ENCODE measurements at regions not wholly inside any gene's neighbourhood (a gene's known extent, or its start where the extent isn't known, plus 50 kb on each side); places are given as distances from the start of the nearest gene placed in this dataset.
A peak's percentile ranks its signal among the peaks of the same experiment; 100 is the strongest.

GRCh38 chr15:61331019-61331418, 101.9 kb upstream of the RORA start:
- Histone ChIP-seq H3K9me3 (peaks cover 0 to 15% (median 5%) of the 10 kb centered on the region in 11 donors), H3K27me3 (peaks cover 0 to 20% (median 0%) of the 10 kb centered on the region in 7 donors), H3K4me3 (no peak overlapping the region), H3K4me1 (peaks cover 0 to 7% (median 0%) of the 10 kb centered on the region in 9 donors), H3K27ac (no peak overlapping the region), H3K36me3 (no peaks in the 10 kb centered on the region)
- DNase-seq (no peak), ATAC-seq (no peak)
- intact Hi-C loops (cut with DNase I) = no loop called here
- TF ChIP-seq CTCF (IDR thresholded peaks at IDR 0.05) = no peak
- 80 to 87% methylated on average over 3 of the region's 3 CpGs for WGBS, 2 donors

GRCh38 chr15:61327019-61327631, 98.0 kb upstream of the RORA start:
- H3K4me3 ChIP-seq = no peak overlapping the region
- peaks cover 0 to 7% (median 0%) of the 10 kb centered on the region in 9 donors for H3K4me1 ChIP-seq
- no peaks in the 10 kb centered on the region for H3K36me3 ChIP-seq
- H3K27ac ChIP-seq = no peak overlapping the region
- H3K27me3 ChIP-seq = peaks cover 0 to 4% (median 0%) of the 10 kb centered on the region in 7 donors
- ATAC-seq (peak in 2 of 8 donors; percentile 65 to 80), DNase-seq (no peak)
- no peak for TF ChIP-seq CTCF (IDR thresholded peaks at IDR 0.05)
- intact Hi-C loops (cut with DNase I) = no loop called here
- 56 to 60% methylated on average over 8 of the region's 8 CpGs for WGBS, 2 donors
- no peaks in the 10 kb centered on the region for H3K9me3 ChIP-seq

- no peak for DNase-seq
- H3K27me3 ChIP-seq = peaks cover 0 to 18% (median 0%) of the 10 kb centered on the region in 7 donors
- no peak for TF ChIP-seq CTCF (IDR thresholded peaks at IDR 0.05)
- intact Hi-C loops (cut with DNase I) = no loop called here
- H3K36me3 ChIP-seq = no peaks in the 10 kb centered on the region
- H3K4me1 ChIP-seq = no peaks in the 10 kb centered on the region
- 74 to 86% methylated on average over 2 of the region's 2 CpGs for WGBS, 2 donors
- H3K4me3 ChIP-seq = no peak overlapping the region
- no peak for ATAC-seq
- H3K9me3 ChIP-seq = no peaks in the 10 kb centered on the region
- no peak overlapping the region for H3K27ac ChIP-seq
Measured at GRCh38 chr15:61319892-61320291, 90.8 kb upstream of the RORA start.

- H3K4me1 ChIP-seq = no peaks in the 10 kb centered on the region
- no peaks in the 10 kb centered on the region for H3K9me3 ChIP-seq
Measured at GRCh38 chr15:61318802-61319525, 89.9 kb upstream of the RORA start.

More at GRCh38 chr15:61318802-61319525, 89.9 kb upstream of the RORA start:
- Histone ChIP-seq H3K36me3 (no peaks in the 10 kb centered on the region), H3K27me3 (peaks cover 0 to 18% (median 0%) of the 10 kb centered on the region in 7 donors), H3K4me3 (no peak overlapping the region), H3K27ac (no peak overlapping the region)
- intact Hi-C loops (cut with DNase I) = no loop called here
- DNase-seq (no peak), ATAC-seq (no peak)
- whole genome bisulfite sequencing, 2 donors = 78 to 79% methylated on average over 7 of the region's 7 CpGs
- TF ChIP-seq CTCF (IDR thresholded peaks at IDR 0.05) = no peak

All from heart right ventricle (tissue), 16 donors.